ENCODE measurements at regions not wholly inside any gene's neighbourhood (a gene's known extent, or its start where the extent isn't known, plus 50 kb on each side); places are given as distances from the start of the nearest gene placed in this dataset.

GRCh38 chr1:105027838-105028471, 1278.3 kb downstream of the AMY1C start:
- Histone ChIP-seq H3K36me3 (no peaks in the 10 kb centered on the region), H3K27me3 (no peaks in the 10 kb centered on the region), H3K4me3 (no peak overlapping the region), H3K4me1 (no peaks in the 10 kb centered on the region), H3K27ac (no peak overlapping the region), H3K9me3 (no peaks in the 10 kb centered on the region)
- TF ChIP-seq, protein P1, sequence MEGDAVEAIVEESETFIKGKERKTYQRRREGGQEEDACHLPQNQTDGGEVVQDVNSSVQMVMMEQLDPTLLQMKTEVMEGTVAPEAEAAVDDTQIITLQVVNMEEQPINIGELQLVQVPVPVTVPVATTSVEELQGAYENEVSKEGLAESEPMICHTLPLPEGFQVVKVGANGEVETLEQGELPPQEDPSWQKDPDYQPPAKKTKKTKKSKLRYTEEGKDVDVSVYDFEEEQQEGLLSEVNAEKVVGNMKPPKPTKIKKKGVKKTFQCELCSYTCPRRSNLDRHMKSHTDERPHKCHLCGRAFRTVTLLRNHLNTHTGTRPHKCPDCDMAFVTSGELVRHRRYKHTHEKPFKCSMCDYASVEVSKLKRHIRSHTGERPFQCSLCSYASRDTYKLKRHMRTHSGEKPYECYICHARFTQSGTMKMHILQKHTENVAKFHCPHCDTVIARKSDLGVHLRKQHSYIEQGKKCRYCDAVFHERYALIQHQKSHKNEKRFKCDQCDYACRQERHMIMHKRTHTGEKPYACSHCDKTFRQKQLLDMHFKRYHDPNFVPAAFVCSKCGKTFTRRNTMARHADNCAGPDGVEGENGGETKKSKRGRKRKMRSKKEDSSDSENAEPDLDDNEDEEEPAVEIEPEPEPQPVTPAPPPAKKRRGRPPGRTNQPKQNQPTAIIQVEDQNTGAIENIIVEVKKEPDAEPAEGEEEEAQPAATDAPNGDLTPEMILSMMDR (IDR thresholded peaks at IDR 0.05), result no peak
- DNase-seq (ENCODE audit: low spot score in 2 of 2), result no peak
- intact Hi-C loops (cut with DNase I), result no loop called here

DNA sequence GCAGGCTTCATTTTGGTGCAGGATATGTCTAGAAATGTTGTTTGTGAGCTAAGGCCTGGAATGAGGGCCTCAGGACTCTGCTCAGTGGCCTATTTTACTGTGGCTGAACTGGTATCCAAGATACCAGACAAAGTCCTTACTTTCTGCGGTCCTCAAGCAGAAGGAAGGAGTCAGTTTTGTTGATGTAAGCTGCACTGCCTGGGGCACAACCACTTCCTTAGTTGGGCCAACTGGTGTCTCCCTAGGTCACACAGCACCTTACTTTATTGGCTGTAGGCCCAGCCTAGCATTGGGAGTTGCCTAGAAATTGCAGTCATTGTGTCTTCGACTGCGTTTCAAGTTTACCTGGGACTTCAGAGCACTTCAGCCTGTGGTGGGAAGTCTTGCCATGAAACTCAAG, 1322.7 kb downstream of the AMY1C start:
- Histone ChIP-seq H3K4me3 (no peak overlapping the region), H3K4me1 (no peaks in the 10 kb centered on the region), H3K9me3 (no peaks in the 10 kb centered on the region), H3K27ac (no peak overlapping the region), H3K36me3 (no peaks in the 10 kb centered on the region), H3K27me3 (no peaks in the 10 kb centered on the region)
- TF ChIP-seq, protein P1 (IDR thresholded peaks at IDR 0.05), result no peak
- intact Hi-C loops (cut with DNase I), result no loop called here
- no peak for DNase-seq (ENCODE audit: low spot score in 2 of 2)

GRCh38 chr1:105072850-105073249, 1323.2 kb downstream of the AMY1C start:
- Histone ChIP-seq H3K4me3 (no peak overlapping the region), H3K4me1 (no peaks in the 10 kb centered on the region), H3K9me3 (no peaks in the 10 kb centered on the region), H3K27me3 (no peaks in the 10 kb centered on the region), H3K36me3 (no peaks in the 10 kb centered on the region), H3K27ac (no peak overlapping the region)
- DNase-seq (ENCODE audit: low spot score in 2 of 2), result no peak
- intact Hi-C loops (cut with DNase I), result no loop called here
- TF ChIP-seq, protein P1 (IDR thresholded peaks at IDR 0.05), result no peak

- no peaks in the 10 kb centered on the region for H3K36me3 ChIP-seq
- TF ChIP-seq, protein P1 (IDR thresholded peaks at IDR 0.05), result no peak
Measured at GRCh38 chr1:105073660-105074059, 1324.0 kb downstream of the AMY1C start.

DNA sequence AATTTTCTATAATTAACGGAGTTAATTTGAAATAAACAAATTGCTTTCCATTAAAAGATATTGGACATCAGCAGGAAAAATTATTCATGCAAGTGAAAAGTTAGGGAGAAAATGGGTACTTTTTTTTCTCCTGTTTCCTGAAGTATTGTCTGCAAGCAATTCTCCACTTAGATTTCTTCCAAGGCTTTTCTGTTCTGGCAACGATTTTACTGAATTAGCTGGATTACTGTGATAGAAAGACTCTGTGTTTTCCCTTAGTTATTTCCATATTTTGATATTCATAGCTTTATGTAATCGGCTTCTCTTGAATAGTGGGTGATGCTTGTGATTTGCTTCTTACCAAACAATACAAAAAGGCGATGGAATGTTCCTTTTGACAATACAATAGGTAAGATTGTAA, 1333.9 kb downstream of the AMY1C start:
- no peaks in the 10 kb centered on the region for H3K9me3 ChIP-seq
- no peak for DNase-seq (ENCODE audit: low spot score in 2 of 2)
- H3K4me3 ChIP-seq, result no peak overlapping the region
- no peaks in the 10 kb centered on the region for H3K4me1 ChIP-seq
- no peaks in the 10 kb centered on the region for H3K27me3 ChIP-seq
- intact Hi-C loops (cut with DNase I), result no loop called here
- no peaks in the 10 kb centered on the region for H3K36me3 ChIP-seq
- TF ChIP-seq, protein P1 (IDR thresholded peaks at IDR 0.05), result no peak
- no peak overlapping the region for H3K27ac ChIP-seq

More at GRCh38 chr1:105073660-105074059, 1324.0 kb downstream of the AMY1C start:
- no peak for DNase-seq (ENCODE audit: low spot score in 2 of 2)
- Histone ChIP-seq H3K9me3 (no peaks in the 10 kb centered on the region), H3K27me3 (no peaks in the 10 kb centered on the region), H3K4me3 (no peak overlapping the region), H3K4me1 (no peaks in the 10 kb centered on the region), H3K27ac (no peak overlapping the region)
- intact Hi-C loops (cut with DNase I), result no loop called here

GRCh38 chr1:105087506-105087905, 1337.8 kb downstream of the AMY1C start:
- TF ChIP-seq, protein P1 (IDR thresholded peaks at IDR 0.05), result no peak
- no peaks in the 10 kb centered on the region for H3K4me1 ChIP-seq
- no peaks in the 10 kb centered on the region for H3K36me3 ChIP-seq
- no peaks in the 10 kb centered on the region for H3K27me3 ChIP-seq
- intact Hi-C loops (cut with DNase I), result no loop called here
- DNase-seq (ENCODE audit: low spot score in 2 of 2), result no peak
- H3K4me3 ChIP-seq, result no peak overlapping the region
- H3K9me3 ChIP-seq, result no peaks in the 10 kb centered on the region
- H3K27ac ChIP-seq, result no peak overlapping the region
